Pancreas (tissue), 10 donors: ENCODE measurements at regions not wholly inside any gene's neighbourhood (a gene's known extent, or its start where the extent isn't known, plus 50 kb on each side); places are given as distances from the start of the nearest gene placed in this dataset.

ENCODE experiments used
- ATAC-seq, 4 donors: fragments of 200-7000 bp; cut with Tn5 transposase; one replicate each; pipeline versions ENCODE4 v1.8.0 to v1.9.1; 2020; ENCODE audit warnings: mild to moderate bottlenecking in 4 of 4, moderate library complexity in 4 of 4
- DNase-seq, 6 donors: peaks; one replicate each; pipeline ENCODE4 v3.0.0-alpha.2; 2020
- FAIRE-seq: peaks from 2 replicates; lab custom pipeline; 2012; peaks lifted over from hg19 to GRCh38; lab: Jason Lieb, UNC
- H3K27ac ChIP-seq, 4 donors: fragments of 200-600 bp; sonication (generic); 1 replicate in 3 of 4; 2 replicates in 1 of 4; pipeline versions ENCODE4 v1.5.0 to v1.8.0; 2020
- H3K27me3 ChIP-seq, 4 donors: fragments of 200-600 bp; one replicate each; pipeline ENCODE4 v1.8.0; 2021
- H3K36me3 ChIP-seq, 3 donors: fragments of 200-600 bp; sonication (generic) in 1 of 3; one replicate each; pipeline versions ENCODE4 v1.5.0 to v1.8.0; 2020 to 2021
- H3K4me1 ChIP-seq, 3 donors: fragments of 200-600 bp; one replicate each; pipeline ENCODE4 v1.8.0; 2021
- H3K4me3 ChIP-seq, 4 donors: fragments of 200-600 bp; sonication (generic) in 2 of 4; one replicate each; pipeline versions ENCODE4 v1.5.0 to v1.8.0; 2020 to 2021
- H3K9me3 ChIP-seq, 4 donors: fragments of 200-600 bp; one replicate each; pipeline ENCODE4 v1.8.0; 2021
- WGBS, 2 donors: extraction: QIAGEN DNeasy Blood & Tissue Kit; methylation state at CpG; one replicate each; pipeline ENCODE4 v1.1.7; 2013; 5-methylcytosine and 5-hydroxymethylcytosine counted together
- intact Hi-C, 3 donors: fragments of 100-400 bp; cut with DNase I; formaldehyde crosslinking; loops; one replicate each; pipeline versions ENCODE4 v1.11.1 to v1.14.2; 2022
- TF ChIP-seq, protein P1 (sequence below), 4 donors: fragments of 200-600 bp; sonication (generic) in 3 of 4; IDR thresholded peaks; one replicate each; pipeline versions ENCODE4 v1.5.0 to v1.8.0; 2021; ENCODE audit warnings: antibody characterized with exemption in 4 of 4
- donor health status: healthy with polysubstance abuse.
- donor health status: DM: no; HTN: no; CAD: no; lungs with moderate emphysema.
- donor health status: DM: no; HTN: no; CAD: no.
- donor health status: control.
- donor health status: control.
- donor health status: Bipolar disorder and iron deficiency.
- donor health status: DM: yes; HTN: yes; CAD: no.
- donor health status: DM: no; HTN: no; CAD: no.
- donor health status: DM: no; HTN: no; CAD: no.
- donor health status: DM: yes; HTN: yes; CAD: no.

DNA sequence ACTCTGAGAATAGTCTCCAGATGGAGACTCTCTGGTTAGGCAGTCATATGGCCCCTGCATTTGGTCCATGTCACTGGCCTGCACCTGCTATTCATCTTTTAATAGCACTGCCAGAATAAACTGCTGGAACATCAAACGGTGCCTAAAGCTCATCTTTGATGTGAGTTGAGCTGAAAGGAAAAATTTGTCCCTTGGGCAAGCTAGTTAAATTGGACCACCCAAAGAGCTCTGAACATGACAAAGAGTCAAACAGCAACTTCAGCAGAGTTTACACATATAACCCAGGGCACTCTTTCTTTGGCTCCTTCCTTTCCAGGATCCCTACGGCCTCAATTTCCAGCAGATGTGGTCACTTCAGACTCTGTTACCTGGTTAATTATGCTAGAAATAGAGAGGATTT lies 269.9 kb downstream of the RPL10L start:
- H3K27ac ChIP-seq: no peak overlapping the region
- FAIRE-seq: no peak
- no peaks in the 10 kb centered on the region for H3K36me3 ChIP-seq
- no peak for ATAC-seq
- TF ChIP-seq, protein P1, sequence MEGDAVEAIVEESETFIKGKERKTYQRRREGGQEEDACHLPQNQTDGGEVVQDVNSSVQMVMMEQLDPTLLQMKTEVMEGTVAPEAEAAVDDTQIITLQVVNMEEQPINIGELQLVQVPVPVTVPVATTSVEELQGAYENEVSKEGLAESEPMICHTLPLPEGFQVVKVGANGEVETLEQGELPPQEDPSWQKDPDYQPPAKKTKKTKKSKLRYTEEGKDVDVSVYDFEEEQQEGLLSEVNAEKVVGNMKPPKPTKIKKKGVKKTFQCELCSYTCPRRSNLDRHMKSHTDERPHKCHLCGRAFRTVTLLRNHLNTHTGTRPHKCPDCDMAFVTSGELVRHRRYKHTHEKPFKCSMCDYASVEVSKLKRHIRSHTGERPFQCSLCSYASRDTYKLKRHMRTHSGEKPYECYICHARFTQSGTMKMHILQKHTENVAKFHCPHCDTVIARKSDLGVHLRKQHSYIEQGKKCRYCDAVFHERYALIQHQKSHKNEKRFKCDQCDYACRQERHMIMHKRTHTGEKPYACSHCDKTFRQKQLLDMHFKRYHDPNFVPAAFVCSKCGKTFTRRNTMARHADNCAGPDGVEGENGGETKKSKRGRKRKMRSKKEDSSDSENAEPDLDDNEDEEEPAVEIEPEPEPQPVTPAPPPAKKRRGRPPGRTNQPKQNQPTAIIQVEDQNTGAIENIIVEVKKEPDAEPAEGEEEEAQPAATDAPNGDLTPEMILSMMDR (IDR thresholded peaks at IDR 0.05): no peak
- H3K4me1 ChIP-seq: no peaks in the 10 kb centered on the region
- no peak overlapping the region for H3K4me3 ChIP-seq
- 59 to 65% methylated on average over 2 of the region's 2 CpGs for WGBS, 2 donors
- H3K27me3 ChIP-seq: no peaks in the 10 kb centered on the region
- no peaks in the 10 kb centered on the region for H3K9me3 ChIP-seq
- intact Hi-C loops: no loop called here
- no peak for DNase-seq

DNA sequence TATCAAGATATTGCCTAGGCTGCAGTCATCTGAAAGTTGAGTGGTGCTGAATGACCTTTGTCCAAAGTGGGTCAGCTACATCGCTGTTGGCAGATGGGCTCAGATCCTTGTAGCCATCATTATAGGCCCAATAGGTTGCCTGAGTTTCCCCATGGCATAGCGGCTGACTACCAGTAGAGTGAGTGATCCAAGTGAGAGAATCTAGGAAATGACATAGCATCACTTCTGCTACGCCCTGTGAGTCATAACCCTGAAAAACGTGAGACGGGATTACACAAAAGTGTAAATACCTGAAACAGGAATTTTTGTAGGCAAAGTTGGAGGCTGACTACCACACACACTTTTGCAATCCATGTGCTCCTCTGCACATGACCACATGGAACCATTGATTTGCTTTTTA lies 273.3 kb downstream of the RPL10L start:
- WGBS, 2 donors: 70 to 82% methylated on average over 5 of the region's 5 CpGs
- Histone ChIP-seq H3K4me3 (no peak overlapping the region), H3K27me3 (no peaks in the 10 kb centered on the region), H3K9me3 (no peaks in the 10 kb centered on the region), H3K36me3 (no peaks in the 10 kb centered on the region), H3K27ac (no peak overlapping the region), H3K4me1 (no peaks in the 10 kb centered on the region)
- TF ChIP-seq, protein P1 (IDR thresholded peaks at IDR 0.05): no peak
- ATAC-seq (no peak), DNase-seq (no peak), FAIRE-seq (no peak)
- intact Hi-C loops: no loop called here

DNA sequence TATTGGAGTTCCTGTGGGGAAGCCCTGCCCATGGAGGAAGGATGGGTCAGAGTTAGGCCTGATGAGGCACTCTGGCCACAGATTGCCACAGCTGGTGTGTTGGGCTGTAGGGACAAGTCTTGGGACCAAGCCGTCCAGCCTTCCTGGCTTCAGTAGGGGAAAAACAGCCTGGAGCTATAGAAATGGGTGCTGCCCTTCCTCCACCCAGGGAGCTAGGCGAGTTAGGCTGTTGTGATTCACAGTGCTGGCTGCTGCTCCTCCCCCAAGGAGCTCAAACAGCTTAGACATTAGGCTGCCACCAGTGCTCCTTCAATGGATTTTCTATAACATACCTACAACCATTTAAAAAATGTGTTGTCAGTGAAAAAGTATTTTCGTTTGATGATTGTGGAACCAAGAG lies 274.3 kb downstream of the RPL10L start:
- 49 to 62% methylated on average over 3 of the region's 3 CpGs for WGBS, 2 donors
- TF ChIP-seq, protein P1 (IDR thresholded peaks at IDR 0.05): no peak
- no peak for FAIRE-seq
- Histone ChIP-seq H3K27ac (no peak overlapping the region), H3K36me3 (no peaks in the 10 kb centered on the region), H3K27me3 (no peaks in the 10 kb centered on the region), H3K4me1 (no peaks in the 10 kb centered on the region), H3K9me3 (no peaks in the 10 kb centered on the region), H3K4me3 (no peak overlapping the region)
- intact Hi-C loops: no loop called here
- DNase-seq: no peak
- ATAC-seq: no peak

DNA sequence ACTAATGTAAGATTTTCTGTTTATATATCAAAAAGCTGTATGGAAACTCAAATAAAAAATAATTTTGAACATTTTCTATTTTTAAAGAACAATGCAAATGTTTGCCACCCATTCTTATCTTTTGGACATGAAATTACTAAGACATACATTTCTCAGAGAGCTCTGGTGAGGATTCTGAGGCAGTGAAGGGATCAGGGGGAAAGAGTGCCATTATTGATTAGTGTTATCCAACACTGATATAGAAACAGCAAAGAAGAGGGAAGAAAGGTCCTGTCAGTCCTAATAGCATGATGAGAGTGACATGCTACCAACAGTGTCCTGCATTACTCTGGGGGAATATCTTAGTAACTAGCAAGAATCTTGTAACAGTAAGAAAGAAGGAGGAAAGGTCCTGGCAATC lies 282.2 kb downstream of the RPL10L start:
- Histone ChIP-seq H3K9me3 (no peaks in the 10 kb centered on the region), H3K4me1 (no peaks in the 10 kb centered on the region), H3K36me3 (no peaks in the 10 kb centered on the region), H3K27ac (no peak overlapping the region), H3K4me3 (no peak overlapping the region), H3K27me3 (no peaks in the 10 kb centered on the region)
- intact Hi-C loops: no loop called here
- TF ChIP-seq, protein P1 (IDR thresholded peaks at IDR 0.05): no peak
- ATAC-seq (no peak), FAIRE-seq (no peak), DNase-seq (no peak)

DNA sequence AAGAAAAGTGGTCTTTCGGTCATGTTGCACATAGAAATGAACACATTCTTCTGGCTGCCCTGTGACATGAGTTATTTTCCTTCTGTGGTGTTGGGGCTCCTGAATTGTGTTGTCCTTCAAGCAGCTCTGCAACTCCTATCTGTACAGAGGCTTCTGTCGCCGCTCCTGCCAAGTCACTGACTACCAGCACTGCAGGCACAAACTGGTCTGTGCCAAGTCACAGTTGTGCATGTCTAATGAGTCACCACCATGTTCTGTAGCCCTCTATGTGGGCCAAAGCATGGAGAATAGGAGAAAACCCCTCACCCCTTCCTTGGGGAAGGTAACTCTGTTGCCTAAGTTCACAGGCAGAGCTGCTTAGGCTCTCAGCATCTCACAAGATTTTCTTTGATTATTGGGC lies 283.3 kb downstream of the RPL10L start:
- H3K27ac ChIP-seq: no peak overlapping the region
- FAIRE-seq: no peak
- H3K9me3 ChIP-seq: no peaks in the 10 kb centered on the region
- H3K4me1 ChIP-seq: no peaks in the 10 kb centered on the region
- H3K27me3 ChIP-seq: no peaks in the 10 kb centered on the region
- intact Hi-C loops: no loop called here
- no peak for DNase-seq
- no peak overlapping the region for H3K4me3 ChIP-seq
- 50 to 60% methylated on average over 3 of the region's 3 CpGs for WGBS, 2 donors
- H3K36me3 ChIP-seq: no peaks in the 10 kb centered on the region
- no peak for ATAC-seq
- TF ChIP-seq, protein P1 (IDR thresholded peaks at IDR 0.05): no peak
